B cell (primary cell): ENCODE measurements at regions not wholly inside any gene's neighbourhood (a gene's known extent, or its start where the extent isn't known, plus 50 kb on each side); places are given as distances from the start of the nearest gene placed in this dataset.

Experiments used
- ATAC-seq: fragments of 200-7000 bp; cut with Tn5 transposase; one replicate; pipeline ENCODE4 v1.10.0; 2021; ENCODE audit warnings: low read depth, mild to moderate bottlenecking, moderate number of reproducible peaks, moderate library complexity
- CTCF ChIA-PET: fragments of 350-600 bp; sonication (Branson Sonifier 250); formaldehyde crosslinking; loops from one replicate; lab custom pipeline; 2021; ENCODE audit warnings: antibody characterized with exemption, inconsistent platforms; lab: Charles Lee
- POLR2A ChIA-PET: fragments of 350-600 bp; sonication (Branson Sonifier 250); formaldehyde crosslinking; loops from one replicate; lab custom pipeline; 2021; ENCODE audit warnings: antibody characterized with exemption; lab: Charles Lee
- DNase-seq: peaks from one replicate; pipeline ENCODE4 v3.0.0; 2013
- H2AFZ ChIP-seq: 2 replicates; pipeline ENCODE4 v1.6.1; 2012; ENCODE audit warnings: mild to moderate bottlenecking, low read depth, low read length; ENCODE audit not compliant: insufficient read depth, poor library complexity, severe bottlenecking
- H3K27ac ChIP-seq, 2 donors: 1 replicate in 1 of 2; 2 replicates in 1 of 2; pipeline ENCODE4 v1.5.1; 2012 to 2013; ENCODE audit warnings: low read length in 2 of 2, mild to moderate bottlenecking in 2 of 2, moderate library complexity in 1 of 2
- H3K27me3 ChIP-seq, 4 experiments: fragments of 200-600 bp in 1 of 4; sonication (generic) in 1 of 4; replicated peaks in 1 of 4; 1 replicate in 2 of 4; 2 replicates in 2 of 4; pipeline versions ENCODE4 v1.6.1 to v1.7.0; 2013 to 2016; ENCODE audit warnings: low read length in 3 of 4, mild to moderate bottlenecking in 2 of 4, mixed read lengths in 1 of 4, moderate library complexity in 1 of 4; ENCODE audit not compliant: insufficient read depth in 4 of 4, control insufficient read depth in 3 of 4; ENCODE audit errors: control extremely low read depth in 1 of 4
- H3K36me3 ChIP-seq, 2 experiments: replicated peaks in 1 of 2; 1 replicate in 1 of 2; 2 replicates in 1 of 2; pipeline versions ENCODE4 v1.6.1 to v1.7.1; 2013; ENCODE audit warnings: low read length in 1 of 2; ENCODE audit not compliant: insufficient read depth in 2 of 2, control insufficient read depth in 1 of 2; ENCODE audit errors: control extremely low read depth in 1 of 2, extremely low read depth in 1 of 2
- H3K4me1 ChIP-seq, 2 donors: fragments of 200-600 bp in 1 of 2; sonication (generic) in 1 of 2; 1 replicate in 1 of 2; 2 replicates in 1 of 2; pipeline versions ENCODE4 v1.5.1 to v1.6.1; 2013 to 2017; ENCODE audit warnings: low read length in 2 of 2; ENCODE audit not compliant: control insufficient read depth in 2 of 2, insufficient read depth in 2 of 2
- H3K4me2 ChIP-seq: replicated peaks from 2 replicates; pipeline ENCODE3; 2012; ENCODE audit warnings: mild to moderate bottlenecking, low read depth, low read length; ENCODE audit not compliant: poor library complexity, severe bottlenecking
- H3K4me3 ChIP-seq, 5 experiments: fragments of 200-600 bp in 1 of 5; sonication (generic) in 1 of 5; 1 replicate in 3 of 5; 2 replicates in 2 of 5; pipeline versions ENCODE4 v1.5.1 to v1.7.0; 2011 to 2016; ENCODE audit warnings: low read length in 4 of 5, mild to moderate bottlenecking in 4 of 5, low read depth in 2 of 5, control low read depth in 1 of 5, moderate library complexity in 1 of 5; ENCODE audit not compliant: insufficient read depth in 1 of 5; ENCODE audit errors: control extremely low read depth in 1 of 5, extremely low read depth in 1 of 5
- H3K79me2 ChIP-seq: fragments of 200-600 bp; sonication (generic); one replicate; pipeline ENCODE4 v1.6.0; 2016; ENCODE audit warnings: low read length; ENCODE audit not compliant: control insufficient read depth, insufficient read depth
- H3K9ac ChIP-seq: fragments of 200-600 bp; sonication (generic); 2 replicates; pipeline ENCODE4 v1.6.1; 2017; ENCODE audit warnings: mild to moderate bottlenecking, low read length, moderate library complexity
- H3K9me3 ChIP-seq, 3 donors: one replicate each; pipeline versions ENCODE4 v1.6.1 to v1.7.1; 2013; ENCODE audit warnings: low read length in 2 of 3; ENCODE audit not compliant: control insufficient read depth in 2 of 3, insufficient read depth in 1 of 3; ENCODE audit errors: control extremely low read depth in 1 of 3
- H4K20me1 ChIP-seq: 2 replicates; pipeline ENCODE4 v1.6.0; 2012; ENCODE audit warnings: mild to moderate bottlenecking, low read length; ENCODE audit not compliant: insufficient read depth, control insufficient read depth, poor library complexity, severe bottlenecking
- H3K27ac Mint-ChIP-seq: one replicate; pipeline ENCODE4 v1.8.0; 2021; ENCODE audit warnings: mixed read lengths
- H3K27me3 Mint-ChIP-seq: one replicate; pipeline ENCODE4 v1.8.0; 2021; ENCODE audit warnings: mixed read lengths
- H3K4me1 Mint-ChIP-seq: one replicate; pipeline ENCODE4 v1.8.0; 2021; ENCODE audit warnings: mixed read lengths
- H3K4me3 Mint-ChIP-seq: one replicate; pipeline ENCODE4 v1.8.0; 2021; ENCODE audit warnings: mixed read lengths
- H3K9me3 Mint-ChIP-seq: one replicate; pipeline ENCODE4 v1.8.0; 2022; ENCODE audit warnings: mixed read lengths; ENCODE audit not compliant: insufficient read depth
- CTCF ChIP-seq: fragments of 200-600 bp; IDR thresholded peaks from one replicate; pipeline ENCODE4 v1.8.0; 2022; ENCODE audit warnings: antibody characterized with exemption, mild to moderate bottlenecking
- EZH2 ChIP-seq: IDR thresholded peaks from 2 replicates; pipeline ENCODE4 v1.6.1; 2012; ENCODE audit warnings: borderline replicate concordance, low read depth, mild to moderate bottlenecking, moderate library complexity, low read length; ENCODE audit not compliant: insufficient read depth, poor library complexity, severe bottlenecking
- WGBS: methylation state at CpG from one replicate; pipeline ENCODE4 v1.1.5; 2013; ENCODE audit warnings: missing lambda C conversion rate; ENCODE audit not compliant: insufficient coverage; 5-methylcytosine and 5-hydroxymethylcytosine counted together
- intact Hi-C: fragments of 100-400 bp; cut with micrococcal nuclease; formaldehyde crosslinking; loops from one replicate; pipeline ENCODE4 v1.10.0; 2022

GRCh38 chr11:92449222-92449621, 224.6 kb downstream of the FAT3 start:
- no peak for TF ChIP-seq EZH2
- no peak for TF ChIP-seq CTCF
- POLR2A ChIA-PET = no interaction called here
- Mint-ChIP-seq H3K27me3 (no peaks in the 10 kb centered on the region), H3K9me3 (peaks cover 3% of the 10 kb centered on the region), H3K4me3 (no peak overlapping the region), H3K4me1 (no peaks in the 10 kb centered on the region), H3K27ac (no peak overlapping the region)
- H3K9ac ChIP-seq = no peak overlapping the region
- no peak overlapping the region for H3K4me3 ChIP-seq
- H3K79me2 ChIP-seq = no peaks in the 10 kb centered on the region
- CTCF ChIA-PET = no interaction called here
- no peak overlapping the region for H3K4me2 ChIP-seq
- H2AFZ ChIP-seq = no peak overlapping the region
- 100% methylated on average over 1 of the region's 2 CpGs for whole genome bisulfite sequencing
- H3K27me3 ChIP-seq = no peaks in the 10 kb centered on the region
- H3K36me3 ChIP-seq = no peaks in the 10 kb centered on the region
- H3K4me1 ChIP-seq = no peaks in the 10 kb centered on the region
- H3K27ac ChIP-seq = no peak overlapping the region
- intact Hi-C loops = no loop called here
- DNase-seq (no peak), ATAC-seq (no peak)
- H4K20me1 ChIP-seq = no peaks in the 10 kb centered on the region
- no peaks in the 10 kb centered on the region for H3K9me3 ChIP-seq

GRCh38 chr11:92449780-92450179, 225.2 kb downstream of the FAT3 start:
- ATAC-seq (no peak), DNase-seq (no peak)
- H3K4me3 Mint-ChIP-seq = no peak overlapping the region
- Histone ChIP-seq H3K79me2 (no peaks in the 10 kb centered on the region), H3K9ac (no peak overlapping the region), H3K4me1 (no peaks in the 10 kb centered on the region), H3K4me3 (no peak overlapping the region), H3K27me3 (no peaks in the 10 kb centered on the region), H2AFZ (no peak overlapping the region), H3K27ac (no peak overlapping the region), H3K4me2 (no peak overlapping the region), H4K20me1 (no peaks in the 10 kb centered on the region), H3K36me3 (no peaks in the 10 kb centered on the region), H3K9me3 (no peaks in the 10 kb centered on the region)
- POLR2A ChIA-PET = no interaction called here
- peaks cover 3% of the 10 kb centered on the region for H3K9me3 Mint-ChIP-seq
- CTCF ChIA-PET = no interaction called here
- TF ChIP-seq EZH2 = no peak
- TF ChIP-seq CTCF = no peak
- intact Hi-C loops = no loop called here
- no peaks in the 10 kb centered on the region for H3K27me3 Mint-ChIP-seq
- no CpG with 5 or more reads among the region's 5 CpGs for WGBS
- H3K27ac Mint-ChIP-seq = no peak overlapping the region
- no peaks in the 10 kb centered on the region for H3K4me1 Mint-ChIP-seq
